ENCODE measurements at regions not wholly inside any gene's neighbourhood (a gene's known extent, or its start where the extent isn't known, plus 50 kb on each side); places are given as distances from the start of the nearest gene placed in this dataset.

DNA sequence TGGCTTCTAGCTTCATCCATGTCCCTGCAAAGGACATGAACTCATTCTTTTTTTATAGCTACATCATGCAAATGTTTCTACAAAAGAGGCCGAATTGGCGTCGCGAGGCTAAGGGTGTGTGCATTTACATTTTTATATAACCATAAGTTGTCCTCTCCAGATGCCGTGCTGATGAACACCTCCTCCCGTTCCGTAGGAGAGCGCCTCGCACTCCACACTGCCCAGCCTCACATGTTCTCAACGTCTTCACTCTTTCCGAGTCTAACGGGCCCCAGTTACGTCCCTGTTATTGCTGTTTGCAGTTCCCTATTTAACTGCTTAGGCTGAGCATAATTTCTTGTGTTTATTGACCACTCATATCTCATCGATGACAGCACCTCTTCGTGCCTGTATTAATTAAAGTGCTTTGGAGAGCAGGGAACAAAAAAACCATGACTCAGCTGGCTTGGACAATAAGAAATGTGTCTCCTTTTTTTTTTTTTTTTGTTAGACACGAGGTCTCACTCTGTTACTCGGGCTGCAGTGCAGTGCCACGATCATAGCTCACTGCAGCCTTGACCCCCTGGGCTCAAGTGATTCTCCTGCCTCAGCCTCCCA, 113.5 kb upstream of the SDK1 start:
- TF ChIP-seq POLR2AphosphoS5 (IDR thresholded peaks at IDR 0.05) (no peak), EP300 (IDR thresholded peaks at IDR 0.05; ENCODE audit: low read depth) (no peak), POLR2A (IDR thresholded peaks at IDR 0.05) (no peak)
- TF ChIP-seq, protein P1, sequence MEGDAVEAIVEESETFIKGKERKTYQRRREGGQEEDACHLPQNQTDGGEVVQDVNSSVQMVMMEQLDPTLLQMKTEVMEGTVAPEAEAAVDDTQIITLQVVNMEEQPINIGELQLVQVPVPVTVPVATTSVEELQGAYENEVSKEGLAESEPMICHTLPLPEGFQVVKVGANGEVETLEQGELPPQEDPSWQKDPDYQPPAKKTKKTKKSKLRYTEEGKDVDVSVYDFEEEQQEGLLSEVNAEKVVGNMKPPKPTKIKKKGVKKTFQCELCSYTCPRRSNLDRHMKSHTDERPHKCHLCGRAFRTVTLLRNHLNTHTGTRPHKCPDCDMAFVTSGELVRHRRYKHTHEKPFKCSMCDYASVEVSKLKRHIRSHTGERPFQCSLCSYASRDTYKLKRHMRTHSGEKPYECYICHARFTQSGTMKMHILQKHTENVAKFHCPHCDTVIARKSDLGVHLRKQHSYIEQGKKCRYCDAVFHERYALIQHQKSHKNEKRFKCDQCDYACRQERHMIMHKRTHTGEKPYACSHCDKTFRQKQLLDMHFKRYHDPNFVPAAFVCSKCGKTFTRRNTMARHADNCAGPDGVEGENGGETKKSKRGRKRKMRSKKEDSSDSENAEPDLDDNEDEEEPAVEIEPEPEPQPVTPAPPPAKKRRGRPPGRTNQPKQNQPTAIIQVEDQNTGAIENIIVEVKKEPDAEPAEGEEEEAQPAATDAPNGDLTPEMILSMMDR (IDR thresholded peaks at IDR 0.05) = no peak
